MM.1S (cell line): ENCODE measurements at regions not wholly inside any gene's neighbourhood (a gene's known extent, or its start where the extent isn't known, plus 50 kb on each side); places are given as distances from the start of the nearest gene placed in this dataset.

Experiments used
- EZH2 ChIP-seq: fragments of 300-600 bp; sonication (generic); optimal IDR thresholded peaks from 2 replicates; pipeline ENCODE3; 2017; ENCODE audit warnings: low read depth, mild to moderate bottlenecking, antibody characterized with exemption, low read length, mixed read lengths
- EZH2phosphoT487 ChIP-seq: fragments of 300-600 bp; sonication (generic); IDR thresholded peaks from 2 replicates; pipeline ENCODE4 v1.6.1; 2018; ENCODE audit warnings: antibody characterized with exemption, low read length
- TF ChIP-seq, protein P1 (sequence below): fragments of 300-600 bp; sonication (generic); IDR thresholded peaks from 2 replicates; pipeline ENCODE4 v1.5.1; 2016; ENCODE audit warnings: antibody characterized with exemption, low read length, mixed read lengths

DNA sequence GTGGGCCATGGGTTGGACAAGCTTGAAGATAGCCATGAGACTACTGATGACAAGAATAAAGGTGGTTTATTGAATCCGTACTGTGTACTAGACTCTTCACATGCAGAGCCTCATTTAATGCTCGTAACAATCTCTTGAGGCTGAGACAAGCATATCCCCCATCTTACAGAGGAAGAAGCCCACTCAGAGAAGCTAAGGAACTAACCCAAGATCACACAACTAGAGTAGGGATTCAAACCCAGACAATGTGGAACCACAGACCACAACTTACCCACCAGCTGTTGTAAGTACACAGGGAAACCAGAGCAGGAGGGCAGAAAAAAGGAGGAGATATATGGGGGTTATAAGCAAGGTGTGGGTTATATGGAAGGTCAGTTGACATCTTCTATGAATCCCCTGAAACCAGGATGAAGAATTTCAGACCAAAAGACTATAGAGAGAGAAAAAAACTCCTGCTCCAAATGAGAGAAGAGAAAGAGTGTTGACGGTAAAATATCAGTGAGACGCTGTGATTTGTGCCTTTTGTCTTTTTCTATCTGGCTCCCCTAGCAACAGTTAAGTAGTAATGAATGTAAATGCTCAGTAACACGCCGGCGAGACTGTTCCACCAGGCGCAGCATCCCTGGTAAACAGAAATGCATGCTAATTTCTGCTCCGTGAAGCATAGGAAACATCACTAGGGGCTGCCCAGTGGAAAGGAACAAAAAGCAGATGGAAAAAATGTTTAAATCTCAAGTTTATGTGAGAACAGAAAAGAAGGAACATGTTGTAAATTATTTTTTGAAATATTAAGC is 80.1 kb upstream of the SLC22A16 start:
- TF ChIP-seq, protein P1, sequence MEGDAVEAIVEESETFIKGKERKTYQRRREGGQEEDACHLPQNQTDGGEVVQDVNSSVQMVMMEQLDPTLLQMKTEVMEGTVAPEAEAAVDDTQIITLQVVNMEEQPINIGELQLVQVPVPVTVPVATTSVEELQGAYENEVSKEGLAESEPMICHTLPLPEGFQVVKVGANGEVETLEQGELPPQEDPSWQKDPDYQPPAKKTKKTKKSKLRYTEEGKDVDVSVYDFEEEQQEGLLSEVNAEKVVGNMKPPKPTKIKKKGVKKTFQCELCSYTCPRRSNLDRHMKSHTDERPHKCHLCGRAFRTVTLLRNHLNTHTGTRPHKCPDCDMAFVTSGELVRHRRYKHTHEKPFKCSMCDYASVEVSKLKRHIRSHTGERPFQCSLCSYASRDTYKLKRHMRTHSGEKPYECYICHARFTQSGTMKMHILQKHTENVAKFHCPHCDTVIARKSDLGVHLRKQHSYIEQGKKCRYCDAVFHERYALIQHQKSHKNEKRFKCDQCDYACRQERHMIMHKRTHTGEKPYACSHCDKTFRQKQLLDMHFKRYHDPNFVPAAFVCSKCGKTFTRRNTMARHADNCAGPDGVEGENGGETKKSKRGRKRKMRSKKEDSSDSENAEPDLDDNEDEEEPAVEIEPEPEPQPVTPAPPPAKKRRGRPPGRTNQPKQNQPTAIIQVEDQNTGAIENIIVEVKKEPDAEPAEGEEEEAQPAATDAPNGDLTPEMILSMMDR, result no peak
- TF ChIP-seq EZH2, result no peak
- no peak for TF ChIP-seq EZH2phosphoT487
